HG03558 (cell line): ENCODE measurements at regions not wholly inside any gene's neighbourhood (a gene's known extent, or its start where the extent isn't known, plus 50 kb on each side); places are given as distances from the start of the nearest gene placed in this dataset.

Experiments
- ATAC-seq: cut with Tn5 transposase; IDR thresholded peaks from one replicate; pipeline ENCODE4 v1.9.1; 2021; ENCODE audit warnings: moderate number of reproducible peaks; ENCODE audit not compliant: unreplicated experiment; ENCODE audit errors: extremely low read depth

DNA sequence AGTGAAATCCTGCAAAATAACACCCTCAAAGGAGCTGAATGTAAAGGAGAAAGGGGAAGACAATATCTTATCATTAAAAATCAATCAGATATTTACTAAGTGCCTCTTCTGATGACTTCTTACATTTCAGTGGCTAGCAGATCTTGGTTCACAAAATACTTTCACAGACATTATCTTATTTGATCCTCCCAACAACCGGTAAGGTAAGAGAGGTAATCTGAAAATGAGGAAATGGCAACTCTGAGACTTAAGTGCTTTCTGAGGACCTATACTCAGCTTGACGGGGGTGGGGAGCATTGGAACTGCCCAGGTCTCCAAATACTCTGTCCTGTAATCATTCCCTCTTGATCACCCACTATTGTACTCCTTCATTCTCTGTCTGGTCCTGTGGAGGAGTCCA, 144.6 kb upstream of the MKLN1 start:
- no peak for ATAC-seq

DNA sequence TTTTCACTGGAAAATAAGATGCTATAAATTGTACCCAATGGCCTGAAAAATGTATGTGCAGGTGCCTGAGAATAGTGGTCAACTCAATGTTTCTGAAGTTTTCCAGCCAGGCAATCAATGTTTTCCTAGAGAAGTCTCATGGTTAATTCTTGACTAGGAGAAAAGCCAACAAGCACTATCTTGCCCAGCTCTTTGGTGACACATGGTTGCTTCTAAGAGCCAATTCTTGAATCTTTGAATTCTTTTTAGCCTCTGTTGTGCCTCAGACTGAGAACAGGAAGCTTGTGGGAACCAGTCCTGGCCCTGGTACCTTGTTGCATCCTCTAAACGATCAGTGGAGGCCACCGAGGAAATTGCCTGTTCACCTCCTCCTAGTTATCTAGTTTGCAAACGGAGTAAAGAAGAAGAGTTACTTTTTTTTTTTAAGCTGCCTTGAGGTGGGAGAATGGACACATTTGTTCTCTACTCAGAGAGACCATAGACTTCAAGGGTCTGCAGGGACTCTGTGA, 144.0 kb upstream of the MKLN1 start:
- ATAC-seq = no peak

DNA sequence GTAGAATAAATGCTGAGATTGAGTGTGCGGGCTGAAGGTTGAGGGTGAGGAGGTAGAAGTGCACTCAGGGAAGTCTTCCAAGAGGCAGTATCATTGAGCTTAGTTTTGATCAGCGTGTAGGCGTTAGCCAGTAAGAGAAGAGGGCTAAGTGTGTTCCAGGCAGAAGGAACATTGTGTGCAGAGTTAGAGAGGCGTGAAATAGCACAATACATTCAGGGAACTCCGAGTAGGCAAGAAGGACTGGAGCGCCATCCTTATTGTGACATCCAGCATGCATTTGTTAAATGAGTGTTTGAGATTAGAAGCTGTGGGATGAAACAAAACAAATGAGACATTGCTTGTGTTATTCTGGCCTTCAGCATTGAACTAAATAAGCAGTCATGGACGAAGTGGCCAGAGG, 140.9 kb upstream of the MKLN1 start:
- ATAC-seq = no peak

DNA sequence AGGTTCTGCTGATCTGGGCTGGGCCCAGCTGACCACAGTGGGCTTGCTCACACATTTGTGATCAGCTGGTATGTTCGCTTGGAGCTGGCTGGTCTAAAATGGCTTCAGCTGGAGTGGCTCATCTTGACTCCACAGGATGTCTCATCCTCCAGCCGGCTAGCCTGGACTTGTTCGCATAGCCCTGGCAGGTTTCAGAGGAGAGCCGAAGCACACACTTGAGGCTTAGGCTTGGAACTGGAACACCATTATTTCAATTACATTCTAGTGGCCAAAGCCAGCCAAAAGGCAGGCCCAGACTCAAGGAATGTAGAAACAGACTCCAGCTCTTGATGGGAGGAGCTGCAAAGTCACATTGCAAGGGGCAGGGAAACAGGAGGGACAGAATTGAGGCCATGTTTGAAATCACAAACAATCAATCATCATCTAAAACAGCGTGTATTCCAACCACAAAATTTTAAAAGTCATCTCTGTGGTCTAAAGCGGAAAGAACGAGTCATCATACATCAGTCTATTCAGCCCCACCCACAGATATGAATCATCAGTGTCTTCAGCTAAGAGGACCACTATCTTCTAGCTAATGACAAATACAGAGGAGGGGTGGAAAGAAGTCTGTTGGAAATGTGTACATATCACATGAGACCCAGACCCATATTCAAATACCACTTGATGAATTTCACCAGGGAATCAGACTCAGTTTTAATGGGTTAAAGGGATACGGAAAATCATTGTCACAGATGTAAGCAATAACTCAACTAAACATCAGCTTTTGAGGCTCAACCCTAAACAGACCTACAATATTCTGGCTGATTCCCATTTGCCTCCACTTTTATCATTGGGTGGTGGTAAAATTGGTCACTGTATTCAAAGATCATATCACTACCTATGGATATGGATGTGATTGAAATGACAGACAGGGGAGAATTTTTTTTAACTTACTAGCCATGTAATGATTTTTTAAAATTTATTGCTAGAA, 139.0 kb upstream of the MKLN1 start:
- peak; percentile 85 for ATAC-seq

DNA sequence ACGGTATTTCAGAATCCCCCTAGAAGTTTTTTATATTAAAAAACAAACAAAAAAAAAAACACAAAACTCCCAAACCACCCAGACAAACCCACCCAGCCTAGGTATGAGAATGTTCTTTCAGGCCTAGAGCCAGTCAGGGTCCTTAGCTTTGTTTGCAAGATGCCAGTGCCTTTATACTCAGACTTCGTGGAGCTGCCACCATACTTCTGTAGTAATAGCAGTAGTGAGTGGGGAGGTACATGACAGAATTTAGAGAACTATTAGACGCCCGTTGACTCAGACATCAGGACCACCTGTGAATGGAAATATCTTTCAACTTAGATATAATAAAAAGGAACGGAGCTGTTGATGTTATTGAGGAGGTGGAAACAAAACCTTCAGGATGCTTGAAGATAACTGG, 138.2 kb upstream of the MKLN1 start:
- no peak for ATAC-seq

DNA sequence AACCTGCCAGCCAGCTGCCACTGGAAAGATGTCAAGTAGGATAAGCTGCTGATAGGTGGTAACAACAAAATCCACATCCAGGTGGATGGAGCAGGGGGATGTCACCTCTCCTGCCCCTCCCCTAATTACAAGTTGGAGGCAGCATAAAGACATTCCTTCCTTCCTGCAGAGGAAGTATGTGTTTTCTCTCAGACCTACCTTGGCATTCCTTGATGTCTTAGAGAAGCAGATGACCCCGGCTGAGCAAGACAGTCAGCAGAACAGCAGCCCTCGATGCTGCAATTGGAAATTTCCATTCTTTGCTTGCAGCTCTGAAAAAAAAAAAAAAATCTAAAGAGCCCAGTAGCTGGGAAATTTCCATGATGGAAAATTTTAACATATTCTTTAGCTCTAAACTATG, 137.5 kb upstream of the MKLN1 start:
- ATAC-seq = no peak

DNA sequence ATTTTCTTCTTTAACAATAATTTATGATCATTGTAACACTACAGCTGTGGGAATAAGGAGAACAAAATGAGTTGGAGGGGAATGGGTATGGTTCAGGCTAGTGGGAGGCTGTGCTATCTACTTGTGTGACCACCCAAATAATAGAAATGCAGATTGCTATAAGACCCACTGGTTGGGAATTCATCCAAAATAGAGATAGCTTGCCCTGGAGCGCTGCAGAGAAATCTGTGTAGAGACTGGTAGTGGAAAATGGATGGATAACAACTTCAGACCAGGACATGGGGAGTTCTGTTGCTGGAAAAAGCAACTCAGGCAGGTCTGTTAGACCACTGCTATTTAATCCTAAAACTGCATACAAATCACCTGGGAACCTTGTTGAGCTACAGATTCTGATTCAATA, 137.1 kb upstream of the MKLN1 start:
- ATAC-seq = no peak

DNA sequence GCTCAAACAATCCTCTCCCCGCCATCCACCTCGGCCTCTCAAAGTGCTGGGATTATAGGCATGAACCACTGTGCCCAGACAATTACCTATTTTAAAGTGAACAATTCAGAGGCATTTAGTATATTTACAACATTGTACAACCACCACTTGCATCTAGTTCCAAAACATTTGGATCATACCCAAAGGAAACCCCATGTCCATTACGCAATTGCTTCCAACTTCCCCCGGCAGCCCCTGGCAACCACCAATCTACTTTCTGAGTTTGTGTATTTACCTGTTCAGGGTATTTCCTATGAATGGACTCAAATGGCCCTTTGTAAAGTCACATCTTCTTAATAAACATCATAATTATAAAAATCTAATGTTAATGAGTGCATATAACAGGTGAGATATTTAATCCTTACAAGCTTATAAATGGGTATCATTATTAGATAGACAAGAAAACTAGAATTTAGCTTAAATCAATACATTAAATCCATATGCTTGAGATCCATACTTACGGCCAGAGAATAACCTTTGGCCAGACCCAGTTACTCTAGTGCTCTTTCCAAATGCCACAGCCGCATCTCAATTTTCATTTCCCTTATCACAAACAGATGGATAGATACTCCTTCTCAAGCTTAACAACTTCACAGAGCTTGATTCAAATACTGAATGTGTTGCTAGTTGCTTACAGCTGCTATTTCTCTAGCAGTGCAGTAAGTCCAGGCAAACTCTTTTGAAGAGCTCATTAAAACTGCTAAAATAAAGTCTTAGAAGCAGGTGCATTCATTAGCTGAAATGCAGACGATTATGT, 133.4 kb upstream of the MKLN1 start:
- no peak for ATAC-seq

DNA sequence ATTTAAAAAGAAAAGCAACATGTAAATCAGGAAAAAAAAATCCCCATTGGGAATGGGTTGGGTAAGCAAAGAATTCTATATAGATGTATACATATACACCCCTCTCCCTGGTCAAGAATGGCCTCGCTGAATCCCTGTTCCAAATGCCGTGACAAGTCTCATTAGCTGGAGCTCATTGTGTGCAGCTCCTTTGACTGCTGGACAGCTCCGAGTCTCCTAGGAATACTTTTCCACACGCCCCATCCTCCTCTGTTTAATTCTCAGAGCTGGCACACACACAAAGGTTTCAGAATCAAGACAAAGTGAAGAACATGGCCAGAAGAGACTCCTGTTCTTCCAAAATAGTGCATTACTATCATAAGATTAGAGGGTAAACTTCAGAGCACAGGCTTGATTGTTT, 130.9 kb upstream of the MKLN1 start:
- no peak for ATAC-seq

DNA sequence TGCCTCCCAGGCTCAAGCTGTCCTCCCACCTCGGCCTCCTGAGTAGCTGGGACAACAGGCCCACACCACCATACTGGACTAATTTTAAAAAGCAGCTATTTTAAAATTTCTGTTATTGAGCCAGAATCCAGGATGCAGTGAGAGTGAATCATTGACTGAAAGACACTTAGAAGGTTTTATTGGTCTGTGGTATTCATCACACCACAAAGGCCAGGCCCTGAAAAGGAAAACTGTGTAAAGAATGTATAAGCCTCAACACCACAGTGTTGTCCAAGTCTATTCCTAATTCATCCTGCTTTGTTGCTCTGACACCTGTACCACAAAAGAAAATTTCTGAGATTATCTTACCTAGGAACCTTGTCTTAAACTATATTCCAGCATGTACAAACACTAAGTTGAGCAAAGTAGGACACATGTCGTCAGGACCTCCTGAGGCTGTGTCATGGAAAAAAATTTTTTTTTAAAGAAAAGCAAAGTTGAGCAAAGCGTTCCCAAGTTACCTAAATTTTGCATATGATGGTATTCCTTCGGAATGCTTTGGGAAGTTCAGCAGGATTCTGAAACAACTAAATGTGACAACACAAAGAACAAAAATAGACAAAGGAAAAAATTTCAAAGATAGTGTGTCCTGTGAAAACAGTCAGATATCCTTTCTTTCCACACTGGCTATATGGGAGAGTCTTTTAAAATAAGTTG, 129.6 kb upstream of the MKLN1 start:
- no peak for ATAC-seq

DNA sequence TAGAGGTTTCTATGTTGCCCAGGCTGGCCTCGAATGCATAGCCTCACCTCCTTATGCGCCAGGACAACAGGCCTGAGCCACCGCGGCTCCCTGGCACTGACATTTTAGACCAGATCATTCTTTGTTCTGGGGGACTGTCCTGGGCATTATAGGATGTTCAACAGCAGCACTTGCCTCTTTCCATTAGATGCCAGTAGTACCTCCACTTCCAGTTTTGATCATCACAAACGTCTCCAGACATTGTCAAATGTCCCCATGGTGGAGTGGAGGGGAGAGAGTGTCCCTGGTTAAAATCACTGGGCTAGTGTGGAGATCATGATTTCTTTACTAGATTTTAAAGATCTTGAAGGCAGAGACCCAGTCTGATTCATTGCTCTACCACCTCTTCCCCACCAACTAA, 125.2 kb upstream of the MKLN1 start:
- no peak for ATAC-seq

DNA sequence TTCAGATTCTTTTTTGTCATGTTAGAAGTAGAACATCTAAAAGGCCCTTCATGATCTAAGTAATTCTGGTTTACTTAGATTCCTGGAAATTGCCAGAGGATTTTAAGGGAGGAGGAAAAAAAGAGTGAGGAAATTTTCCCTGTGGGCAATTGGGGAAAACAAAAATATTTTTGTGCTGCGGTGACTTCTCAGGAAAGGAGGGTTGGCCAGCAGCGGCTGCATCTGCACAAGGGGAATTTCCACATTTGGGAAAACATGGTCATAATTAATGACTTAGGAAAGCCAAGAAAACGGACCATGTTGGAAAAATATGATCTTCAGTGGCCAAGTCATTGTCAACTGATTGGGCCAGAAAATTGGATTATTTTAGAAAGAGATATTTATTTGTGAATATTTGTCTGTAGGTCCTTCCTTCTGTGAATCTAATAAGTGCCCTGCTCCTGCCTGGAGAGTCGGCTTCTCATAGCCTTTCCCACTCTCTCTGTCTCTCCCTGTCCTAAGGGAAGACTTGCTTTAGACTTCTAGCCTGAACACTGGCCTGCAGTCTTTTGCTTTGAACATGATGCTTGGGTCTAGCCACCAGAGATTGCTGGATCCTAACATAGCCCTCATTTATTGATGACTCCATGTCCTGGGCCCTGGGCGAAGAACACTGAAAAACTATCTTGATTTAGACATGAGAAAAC, 124.2 kb upstream of the MKLN1 start:
- no peak for ATAC-seq

DNA sequence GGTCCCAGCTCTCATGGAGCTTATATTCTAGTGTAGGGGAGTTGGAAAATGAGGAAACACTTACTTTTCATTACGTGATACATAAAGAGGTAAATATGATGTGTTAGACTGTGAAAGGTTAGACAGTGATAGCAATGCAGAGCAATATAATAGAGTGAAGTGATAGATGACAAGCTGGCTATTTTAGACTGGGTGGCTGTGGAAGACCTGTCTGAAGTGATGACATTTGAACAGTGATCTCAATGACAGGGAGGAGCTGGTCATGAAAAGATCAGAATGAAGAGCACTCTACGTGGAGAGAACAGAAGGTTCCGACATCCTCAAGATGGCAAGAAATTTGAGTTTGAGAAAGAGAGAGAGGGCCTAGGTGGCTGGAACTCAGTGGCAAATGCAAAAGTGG, 118.9 kb upstream of the MKLN1 start:
- no peak for ATAC-seq

DNA sequence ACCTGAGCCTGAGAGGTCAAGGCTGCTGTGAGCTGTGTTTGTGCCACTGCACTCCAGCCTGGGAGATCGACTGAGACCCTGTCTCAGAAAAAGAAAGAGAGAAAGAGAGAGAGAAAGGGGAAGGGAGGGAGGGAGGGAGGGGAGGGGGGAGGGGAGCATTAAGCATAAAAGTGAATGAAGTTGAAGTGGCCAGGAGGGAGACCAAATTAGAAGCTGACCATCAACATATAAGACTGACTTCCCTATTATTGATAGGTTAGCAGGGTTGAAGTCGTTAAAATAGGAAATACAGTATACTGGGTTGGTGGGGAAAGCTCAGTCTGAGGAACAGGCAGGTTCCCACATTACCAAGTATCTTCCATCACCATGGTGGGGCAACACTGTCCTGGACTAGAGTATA, 117.1 kb upstream of the MKLN1 start:
- ATAC-seq = no peak

DNA sequence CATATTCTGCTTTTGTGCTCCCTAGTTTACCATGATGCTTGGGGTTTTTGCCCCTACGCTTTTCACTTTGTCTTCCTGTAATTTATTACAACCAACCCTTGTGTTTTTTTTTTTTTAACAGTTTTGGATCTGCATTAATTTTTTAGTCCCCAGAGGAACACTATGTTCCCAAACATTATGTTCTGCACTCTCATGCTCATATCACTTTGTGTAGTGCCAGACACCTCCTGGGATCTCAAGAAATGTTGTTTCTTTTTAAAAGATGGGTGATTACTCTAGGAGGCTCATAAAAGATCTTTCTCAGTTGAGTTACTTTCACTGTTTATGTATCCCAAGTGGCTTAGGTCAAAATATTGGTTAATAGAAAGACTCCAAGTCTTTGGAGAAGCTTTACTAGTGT, 116.2 kb upstream of the MKLN1 start:
- ATAC-seq = no peak

DNA sequence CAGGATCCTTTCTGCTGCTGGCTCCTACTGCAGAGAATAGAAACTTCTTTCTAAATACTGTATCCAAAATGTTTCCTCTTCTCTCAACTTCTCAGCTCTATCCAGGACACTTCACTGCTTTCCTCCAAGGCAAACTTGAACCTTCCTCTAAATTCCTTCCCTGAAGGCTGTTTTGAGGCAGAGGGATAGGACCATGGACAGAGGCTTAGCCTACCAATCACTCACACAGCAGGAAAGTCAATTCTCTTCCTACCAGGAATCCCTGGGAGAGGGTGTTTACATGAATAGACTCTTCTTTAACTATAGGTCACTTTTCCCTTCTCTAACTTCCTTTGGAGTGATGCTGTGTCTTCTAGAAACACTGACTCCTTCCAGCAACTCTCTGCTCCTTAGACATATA, 115.6 kb upstream of the MKLN1 start:
- ATAC-seq = no peak

DNA sequence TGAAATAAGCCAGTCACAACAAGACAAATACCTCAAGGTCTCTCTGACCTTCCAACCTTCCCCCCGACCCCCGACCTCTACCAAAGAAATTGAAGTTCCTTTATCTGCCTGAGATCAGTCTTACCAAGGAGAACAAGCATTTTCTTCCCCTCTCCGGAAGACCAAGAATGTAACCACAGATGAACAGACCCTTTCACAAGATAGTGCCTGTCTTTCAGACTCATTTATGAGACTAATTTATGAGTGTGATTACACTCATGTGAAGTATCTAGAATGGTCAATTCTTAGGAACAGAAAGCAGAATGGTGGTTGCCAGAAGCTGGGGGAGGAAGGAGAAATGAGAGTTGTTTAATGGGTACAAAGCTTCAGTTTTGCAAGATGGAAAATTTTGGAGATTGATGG, 108.9 kb upstream of the MKLN1 start:
- peak; percentile 44 for ATAC-seq

DNA sequence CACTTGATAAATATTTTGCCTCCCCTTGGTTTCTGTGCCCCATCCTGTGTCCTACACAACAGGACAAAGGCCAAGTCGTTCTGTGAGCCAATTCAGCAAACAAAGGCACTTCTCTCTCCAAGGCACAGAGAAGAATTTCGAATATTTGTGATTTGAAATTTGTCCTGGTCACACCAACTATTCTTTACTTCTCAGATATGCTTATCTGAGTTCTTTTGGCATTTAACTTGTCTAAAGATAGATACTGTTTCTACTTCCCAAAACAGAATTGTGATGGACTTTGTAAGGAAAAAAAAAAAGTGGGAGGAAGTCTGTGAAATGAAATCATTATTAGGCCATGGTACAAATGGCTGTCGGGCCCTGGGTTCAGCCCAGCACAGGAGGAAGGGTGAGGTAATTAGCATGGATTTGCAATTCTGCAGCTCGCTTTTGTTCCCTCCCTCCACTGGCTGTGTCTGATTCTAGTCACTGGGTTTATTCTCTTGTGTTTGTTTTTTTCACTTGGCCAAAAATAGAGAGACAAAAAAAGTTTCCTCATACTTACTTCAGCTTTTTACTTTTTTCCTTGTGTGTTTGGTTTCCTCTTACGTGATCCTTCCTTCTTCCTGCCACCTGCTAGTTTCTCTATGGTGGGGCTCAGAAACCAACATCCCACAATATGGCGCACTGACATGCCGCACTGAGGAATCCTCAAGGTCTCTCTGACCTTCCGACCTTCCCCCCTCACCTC, 108.2 kb upstream of the MKLN1 start:
- ATAC-seq = no peak

DNA sequence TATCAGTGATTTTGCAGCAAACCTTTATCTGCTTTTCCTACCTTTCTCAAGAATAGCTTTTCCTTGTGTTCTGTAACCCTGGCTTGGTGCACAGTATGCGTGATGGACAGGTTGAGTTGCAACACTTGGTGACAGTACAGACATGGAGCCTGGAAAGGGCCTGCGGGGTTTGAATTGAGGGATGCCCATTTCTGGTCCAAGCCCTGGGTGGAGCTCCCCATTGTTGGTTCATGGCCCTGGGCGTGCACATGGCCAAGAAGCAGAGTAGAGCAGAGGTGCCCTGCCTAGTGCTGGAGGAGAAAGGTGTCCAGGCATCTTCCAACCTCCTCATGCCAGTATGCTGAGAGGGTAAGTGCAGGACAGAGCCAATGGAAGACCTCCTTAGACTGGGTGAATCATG, 106.6 kb upstream of the MKLN1 start:
- ATAC-seq = no peak
